Esophagus squamous epithelium (tissue), 5 donors: ENCODE measurements at regions not wholly inside any gene's neighbourhood (a gene's known extent, or its start where the extent isn't known, plus 50 kb on each side); places are given as distances from the start of the nearest gene placed in this dataset.

Source experiments
- DNase-seq: peaks from one replicate; lab custom pipeline; 2025; lab: John Stamatoyannopoulos, UW
- H3K27ac ChIP-seq, 4 donors: fragments of 200-600 bp; sonication (generic); one replicate each; pipeline ENCODE4 v1.5.1; 2016 to 2019; ENCODE audit warnings: mild to moderate bottlenecking in 1 of 4
- H3K27me3 ChIP-seq, 4 donors: fragments of 200-600 bp; sonication (generic); 1 replicate in 3 of 4; 2 replicates in 1 of 4; pipeline versions ENCODE4 v1.5.1 to v1.6.0; 2017 to 2021; ENCODE audit warnings: antibody characterized with exemption in 1 of 4
- H3K36me3 ChIP-seq, 3 donors: fragments of 200-600 bp; sonication (generic); one replicate each; pipeline ENCODE4 v1.5.1; 2016 to 2019
- H3K4me1 ChIP-seq, 3 donors: fragments of 200-600 bp; sonication (generic); one replicate each; pipeline ENCODE4 v1.5.1; 2017 to 2019
- H3K4me3 ChIP-seq, 4 donors: fragments of 200-600 bp; sonication (generic); 1 replicate in 3 of 4; 2 replicates in 1 of 4; pipeline ENCODE4 v1.5.1; 2016 to 2019; ENCODE audit warnings: mild to moderate bottlenecking in 2 of 4, moderate library complexity in 1 of 4
- H3K9me3 ChIP-seq, 3 donors: fragments of 200-600 bp; sonication (generic); one replicate each; pipeline ENCODE4 v1.5.1; 2016 to 2019
- POLR2A ChIP-seq, 4 donors: fragments of 450-650 bp; IDR thresholded peaks; one replicate each; pipeline ENCODE4 v1.6.1; 2017; ENCODE audit warnings: antibody characterized with exemption in 4 of 4, mild to moderate bottlenecking in 4 of 4, moderate library complexity in 3 of 4
- WGBS, 2 donors: methylation state at CpG; one replicate each; pipeline ENCODE4 v1.1.5; 2018; 5-methylcytosine and 5-hydroxymethylcytosine counted together
- intact Hi-C: fragments of 100-400 bp; cut with DNase I; formaldehyde crosslinking; loops from one replicate; pipeline ENCODE4 v1.15.0; 2022
- TF ChIP-seq, protein P1 (sequence below), 6 experiments: fragments of 450-650 bp in 4 of 6; fragments of 200-600 bp in 2 of 6; sonication (generic) in 2 of 6; IDR thresholded peaks; one replicate each; pipeline ENCODE4 v1.5.1; 2016 to 2019; ENCODE audit warnings: antibody characterized with exemption in 6 of 6, mild to moderate bottlenecking in 4 of 6, moderate library complexity in 4 of 6
- donor health status: DM: yes; HTN: yes; CAD: no.

DNA sequence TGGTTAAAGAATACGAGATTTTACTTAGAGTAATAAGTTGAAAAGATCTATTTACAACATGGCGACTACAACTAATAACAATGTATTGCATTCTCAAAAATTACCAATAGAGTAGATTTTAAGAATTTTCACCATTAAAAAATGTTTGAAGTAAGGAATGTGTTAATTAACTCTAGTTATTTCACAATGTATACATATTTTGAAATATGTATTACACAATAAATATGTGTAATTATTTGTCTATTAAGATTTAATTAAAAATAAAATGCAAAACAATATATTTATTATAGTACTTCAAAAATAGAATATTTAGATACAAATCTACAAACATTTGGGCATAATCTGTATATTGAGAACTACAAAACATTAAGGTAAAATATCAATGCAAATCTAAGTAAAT, 1326.3 kb upstream of the CDH6 start:
- H3K4me1 ChIP-seq: no peaks in the 10 kb centered on the region
- no peaks in the 10 kb centered on the region for H3K9me3 ChIP-seq
- no peaks in the 10 kb centered on the region for H3K27me3 ChIP-seq
- WGBS, 2 donors: 59 to 69% methylated on average over 2 of the region's 2 CpGs
- TF ChIP-seq POLR2A (IDR thresholded peaks at IDR 0.05): no peak
- TF ChIP-seq, protein P1, sequence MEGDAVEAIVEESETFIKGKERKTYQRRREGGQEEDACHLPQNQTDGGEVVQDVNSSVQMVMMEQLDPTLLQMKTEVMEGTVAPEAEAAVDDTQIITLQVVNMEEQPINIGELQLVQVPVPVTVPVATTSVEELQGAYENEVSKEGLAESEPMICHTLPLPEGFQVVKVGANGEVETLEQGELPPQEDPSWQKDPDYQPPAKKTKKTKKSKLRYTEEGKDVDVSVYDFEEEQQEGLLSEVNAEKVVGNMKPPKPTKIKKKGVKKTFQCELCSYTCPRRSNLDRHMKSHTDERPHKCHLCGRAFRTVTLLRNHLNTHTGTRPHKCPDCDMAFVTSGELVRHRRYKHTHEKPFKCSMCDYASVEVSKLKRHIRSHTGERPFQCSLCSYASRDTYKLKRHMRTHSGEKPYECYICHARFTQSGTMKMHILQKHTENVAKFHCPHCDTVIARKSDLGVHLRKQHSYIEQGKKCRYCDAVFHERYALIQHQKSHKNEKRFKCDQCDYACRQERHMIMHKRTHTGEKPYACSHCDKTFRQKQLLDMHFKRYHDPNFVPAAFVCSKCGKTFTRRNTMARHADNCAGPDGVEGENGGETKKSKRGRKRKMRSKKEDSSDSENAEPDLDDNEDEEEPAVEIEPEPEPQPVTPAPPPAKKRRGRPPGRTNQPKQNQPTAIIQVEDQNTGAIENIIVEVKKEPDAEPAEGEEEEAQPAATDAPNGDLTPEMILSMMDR (IDR thresholded peaks at IDR 0.05): no peak
- H3K4me3 ChIP-seq: no peak overlapping the region
- DNase-seq: no peak
- no peak overlapping the region for H3K27ac ChIP-seq
- intact Hi-C loops: no loop called here
- no peaks in the 10 kb centered on the region for H3K36me3 ChIP-seq

DNA sequence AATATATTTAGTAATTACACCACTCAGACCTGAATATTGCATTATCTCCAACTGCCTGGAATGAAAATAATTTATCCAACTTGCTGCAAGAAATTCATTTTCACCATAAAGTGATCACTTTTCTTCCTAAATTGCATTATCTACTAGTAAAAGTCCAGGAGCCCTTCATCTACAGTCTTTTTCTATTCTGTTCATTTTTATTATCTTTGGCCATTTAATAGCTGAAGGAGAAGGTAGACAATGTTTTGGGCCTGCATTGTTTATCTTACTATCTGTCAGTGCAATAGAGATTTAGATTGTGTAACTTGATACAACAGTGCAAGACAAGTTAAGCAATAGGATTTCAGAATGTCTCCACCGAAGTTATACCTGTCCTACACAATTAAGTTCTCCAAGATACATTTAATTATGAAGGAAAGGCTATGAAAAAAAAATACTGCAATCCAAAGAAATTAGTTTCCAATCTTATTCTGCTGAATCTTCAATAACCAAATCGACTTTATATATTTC, 1339.7 kb upstream of the CDH6 start:
- Histone ChIP-seq H3K27me3 (no peaks in the 10 kb centered on the region), H3K36me3 (no peaks in the 10 kb centered on the region), H3K4me1 (no peaks in the 10 kb centered on the region), H3K27ac (no peak overlapping the region), H3K4me3 (no peak overlapping the region), H3K9me3 (peaks cover 0 to 10% (median 6%) of the 10 kb centered on the region in 3 donors)
- 15 to 43% methylated on average over 2 of the region's 2 CpGs for WGBS, 2 donors
- TF ChIP-seq, protein P1 (IDR thresholded peaks at IDR 0.05): no peak
- TF ChIP-seq POLR2A (IDR thresholded peaks at IDR 0.05): no peak
- no peak for DNase-seq
- intact Hi-C loops: no loop called here

DNA sequence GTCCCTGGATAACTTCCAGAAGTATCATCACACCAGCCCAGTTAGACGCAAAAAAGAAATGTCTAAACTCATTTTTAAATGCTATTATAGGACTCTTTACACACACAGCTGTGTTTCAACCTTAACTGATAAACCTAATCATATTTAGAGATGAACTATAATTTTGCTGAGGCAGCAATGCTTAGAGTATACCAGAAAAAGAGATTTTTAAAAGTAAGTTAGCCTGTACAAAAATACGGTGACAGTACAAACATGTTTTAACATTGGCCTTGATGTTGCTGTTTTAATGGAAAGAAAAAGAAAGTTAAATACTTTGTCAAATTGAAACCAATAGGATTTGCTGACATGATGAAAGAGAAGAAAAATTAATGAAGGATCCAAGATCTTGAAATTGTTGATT, 1341.2 kb upstream of the CDH6 start:
- intact Hi-C loops: no loop called here
- H3K4me3 ChIP-seq: no peak overlapping the region
- 91 to 97% methylated on average over 2 of the region's 2 CpGs for WGBS, 2 donors
- H3K27ac ChIP-seq: no peak overlapping the region
- H3K36me3 ChIP-seq: no peaks in the 10 kb centered on the region
- peaks cover 0 to 10% (median 6%) of the 10 kb centered on the region in 3 donors for H3K9me3 ChIP-seq
- no peak for TF ChIP-seq POLR2A (IDR thresholded peaks at IDR 0.05)
- TF ChIP-seq, protein P1 (IDR thresholded peaks at IDR 0.05): no peak
- no peaks in the 10 kb centered on the region for H3K27me3 ChIP-seq
- H3K4me1 ChIP-seq: no peaks in the 10 kb centered on the region
- DNase-seq: no peak

DNA sequence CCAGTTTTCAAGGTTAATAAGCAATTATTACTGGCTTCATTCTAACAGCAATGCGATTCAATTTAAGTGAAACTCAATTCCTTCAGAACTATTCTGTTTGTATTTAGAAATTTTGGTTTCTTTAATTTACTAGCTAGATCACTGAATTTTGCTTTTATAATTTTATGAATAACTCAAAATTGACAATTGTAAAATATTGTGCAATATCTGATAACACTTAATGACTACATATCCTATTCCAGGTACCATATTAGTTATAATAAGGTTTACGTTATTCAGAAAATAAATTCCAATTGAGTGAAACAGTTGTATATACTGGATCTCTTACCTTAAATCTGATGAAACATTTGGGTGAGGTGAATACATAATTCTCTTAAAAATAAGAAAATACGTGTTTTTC, 1348.3 kb upstream of the CDH6 start:
- WGBS, 2 donors: 91 to 92% methylated on average over 3 of the region's 3 CpGs

DNA sequence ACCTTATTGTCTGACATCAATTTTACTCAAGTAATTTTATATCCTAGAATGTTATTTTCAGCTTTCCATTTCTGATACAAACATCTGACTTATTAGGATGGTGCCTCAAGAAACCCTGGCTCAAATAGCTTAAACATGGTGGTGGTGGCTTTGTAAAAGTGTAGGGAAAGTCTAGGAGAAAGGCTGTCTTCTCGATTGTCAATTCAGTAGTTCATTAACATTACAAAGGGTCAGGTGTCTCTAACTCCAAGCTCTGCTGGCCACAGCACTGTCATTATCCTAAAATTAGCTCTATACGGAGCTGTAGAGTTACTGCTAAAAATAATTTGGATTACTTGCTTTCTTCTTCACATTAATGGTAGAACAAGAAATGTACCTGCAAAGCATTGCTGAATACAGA, 1360.1 kb upstream of the CDH6 start:
- no peaks in the 10 kb centered on the region for H3K4me1 ChIP-seq
- WGBS, 2 donors: 29 to 54% methylated on average over 2 of the region's 2 CpGs
- no peak for TF ChIP-seq POLR2A (IDR thresholded peaks at IDR 0.05)
- TF ChIP-seq, protein P1 (IDR thresholded peaks at IDR 0.05): no peak
- no peaks in the 10 kb centered on the region for H3K9me3 ChIP-seq
- no peak overlapping the region for H3K27ac ChIP-seq
- DNase-seq: no peak
- intact Hi-C loops: no loop called here
- no peaks in the 10 kb centered on the region for H3K36me3 ChIP-seq
- H3K27me3 ChIP-seq: no peaks in the 10 kb centered on the region
- H3K4me3 ChIP-seq: no peak overlapping the region

More for the DNA sequence above, 1348.3 kb upstream of the CDH6 start:
- DNase-seq: no peak
- no peaks in the 10 kb centered on the region for H3K4me1 ChIP-seq
- intact Hi-C loops: no loop called here
- peaks cover 0 to 19% (median 0%) of the 10 kb centered on the region in 3 donors for H3K9me3 ChIP-seq
- TF ChIP-seq POLR2A (IDR thresholded peaks at IDR 0.05): no peak
- TF ChIP-seq, protein P1 (IDR thresholded peaks at IDR 0.05): no peak
- H3K4me3 ChIP-seq: no peak overlapping the region
- H3K27me3 ChIP-seq: no peaks in the 10 kb centered on the region
- no peak overlapping the region for H3K27ac ChIP-seq
- no peaks in the 10 kb centered on the region for H3K36me3 ChIP-seq
